Fibroblast of the aortic adventitia (primary cell): ENCODE measurements at regions not wholly inside any gene's neighbourhood (a gene's known extent, or its start where the extent isn't known, plus 50 kb on each side); places are given as distances from the start of the nearest gene placed in this dataset.

Source experiments
- DNase-seq: peaks from one replicate; pipeline ENCODE4 v3.0.0-alpha.2; 2010; ENCODE audit warnings: low read depth
- H3K4me3 ChIP-seq: 2 replicates; pipeline ENCODE4 v1.5.1; 2011; ENCODE audit warnings: low read depth, mild to moderate bottlenecking, control low read depth, low read length, moderate library complexity
- CTCF ChIP-seq: IDR thresholded peaks from 2 replicates; pipeline ENCODE4 v1.5.1; 2011; ENCODE audit warnings: mild to moderate bottlenecking, low read length, control low read depth, inconsistent platforms; ENCODE audit not compliant: insufficient read depth

GRCh38 chr18:55114876-55115275 lies 155.6 kb upstream of the CCDC68 start:
- TF ChIP-seq CTCF = no peak
- peak; percentile 6 for DNase-seq
- no peak overlapping the region for H3K4me3 ChIP-seq

- no peak overlapping the region for H3K4me3 ChIP-seq
- no peak for TF ChIP-seq CTCF
- DNase-seq = no peak
Observed at GRCh38 chr18:55113800-55114199, 154.5 kb upstream of the CCDC68 start.

GRCh38 chr18:55111271-55111670 lies 152.0 kb upstream of the CCDC68 start:
- no peak for DNase-seq
- no peak overlapping the region for H3K4me3 ChIP-seq
- TF ChIP-seq CTCF = no peak

- H3K4me3 ChIP-seq = no peak overlapping the region
- TF ChIP-seq CTCF = no peak
- no peak for DNase-seq
Observed at GRCh38 chr18:55110436-55110835, 151.2 kb upstream of the CCDC68 start.

- no peak for DNase-seq
- no peak for TF ChIP-seq CTCF
- H3K4me3 ChIP-seq = no peak overlapping the region
Observed at GRCh38 chr18:55109818-55110414, 150.7 kb upstream of the CCDC68 start.

GRCh38 chr18:55106906-55107305 lies 147.6 kb upstream of the CCDC68 start:
- no peak overlapping the region for H3K4me3 ChIP-seq
- no peak for DNase-seq

More at GRCh38 chr18:55106906-55107305, 147.6 kb upstream of the CCDC68 start:
- TF ChIP-seq CTCF = no peak
